ENCODE measurements at regions not wholly inside any gene's neighbourhood (a gene's known extent, or its start where the extent isn't known, plus 50 kb on each side); places are given as distances from the start of the nearest gene placed in this dataset.

GRCh38 chr1:222347627-222348026, 200.3 kb downstream of the HHIPL2 start:
- TF ChIP-seq, protein P1, sequence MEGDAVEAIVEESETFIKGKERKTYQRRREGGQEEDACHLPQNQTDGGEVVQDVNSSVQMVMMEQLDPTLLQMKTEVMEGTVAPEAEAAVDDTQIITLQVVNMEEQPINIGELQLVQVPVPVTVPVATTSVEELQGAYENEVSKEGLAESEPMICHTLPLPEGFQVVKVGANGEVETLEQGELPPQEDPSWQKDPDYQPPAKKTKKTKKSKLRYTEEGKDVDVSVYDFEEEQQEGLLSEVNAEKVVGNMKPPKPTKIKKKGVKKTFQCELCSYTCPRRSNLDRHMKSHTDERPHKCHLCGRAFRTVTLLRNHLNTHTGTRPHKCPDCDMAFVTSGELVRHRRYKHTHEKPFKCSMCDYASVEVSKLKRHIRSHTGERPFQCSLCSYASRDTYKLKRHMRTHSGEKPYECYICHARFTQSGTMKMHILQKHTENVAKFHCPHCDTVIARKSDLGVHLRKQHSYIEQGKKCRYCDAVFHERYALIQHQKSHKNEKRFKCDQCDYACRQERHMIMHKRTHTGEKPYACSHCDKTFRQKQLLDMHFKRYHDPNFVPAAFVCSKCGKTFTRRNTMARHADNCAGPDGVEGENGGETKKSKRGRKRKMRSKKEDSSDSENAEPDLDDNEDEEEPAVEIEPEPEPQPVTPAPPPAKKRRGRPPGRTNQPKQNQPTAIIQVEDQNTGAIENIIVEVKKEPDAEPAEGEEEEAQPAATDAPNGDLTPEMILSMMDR (IDR thresholded peaks at IDR 0.05 in 8 of 11, conservative IDR thresholded peaks at IDR 0.05 in 3 of 11) = no peak
- TF ChIP-seq POLR2A (IDR thresholded peaks at IDR 0.05) (no peak), POLR2AphosphoS5 (IDR thresholded peaks at IDR 0.05) (no peak)
- intact Hi-C loops (cut with DNase I; ENCODE audit: low total_unique reads) = no loop called here
- Histone ChIP-seq H3K27ac (no peak overlapping the region), H3K27me3 (replicated peaks in 1 of 7) (no peaks in the 10 kb centered on the region), H3K9me3 (no peaks in the 10 kb centered on the region), H3K36me3 (no peaks in the 10 kb centered on the region), H3K4me3 (no peak overlapping the region), H3K4me1 (no peaks in the 10 kb centered on the region)
- no peak for DNase-seq
- 75 to 95% (median 88%) methylated on average over 3 of the region's 3 CpGs for WGBS, 5 donors

DNA sequence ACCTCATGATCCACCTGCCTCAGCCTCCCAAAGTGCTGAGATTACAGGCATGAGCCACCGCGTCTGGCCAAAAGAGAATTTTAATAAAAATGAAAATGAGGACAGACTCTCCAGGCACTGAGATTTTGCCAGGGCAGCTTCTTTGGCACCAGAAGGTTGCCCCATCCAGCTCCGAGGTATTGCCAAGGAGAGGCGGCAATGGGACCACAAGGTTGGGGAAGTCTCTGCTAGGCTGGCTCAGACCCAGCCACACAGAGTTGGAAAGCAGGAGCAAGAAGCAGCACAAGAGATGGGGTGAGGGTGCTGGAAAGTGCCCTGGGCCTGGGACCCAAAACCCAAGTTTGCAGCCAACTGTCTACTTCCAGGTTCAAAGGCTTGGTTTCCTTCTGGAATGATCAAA, 200.9 kb downstream of the HHIPL2 start:
- no peak for DNase-seq
- Histone ChIP-seq H3K4me3 (no peak overlapping the region), H3K27ac (no peak overlapping the region), H3K9me3 (no peaks in the 10 kb centered on the region), H3K27me3 (replicated peaks in 1 of 7) (no peaks in the 10 kb centered on the region), H3K4me1 (no peaks in the 10 kb centered on the region), H3K36me3 (no peaks in the 10 kb centered on the region)
- 89 to 99% (median 98%) methylated on average over 4 of the region's 4 CpGs for WGBS, 5 donors
- intact Hi-C loops (cut with DNase I; ENCODE audit: low total_unique reads) = no loop called here
- no peak for TF ChIP-seq POLR2AphosphoS5 (IDR thresholded peaks at IDR 0.05)
- no peak for TF ChIP-seq POLR2A (IDR thresholded peaks at IDR 0.05)
- TF ChIP-seq, protein P1 (IDR thresholded peaks at IDR 0.05 in 8 of 11, conservative IDR thresholded peaks at IDR 0.05 in 3 of 11) = no peak

GRCh38 chr1:222339376-222339947, 208.4 kb downstream of the HHIPL2 start:
- Histone ChIP-seq H3K27ac (no peak overlapping the region), H3K4me1 (no peaks in the 10 kb centered on the region), H3K9me3 (no peaks in the 10 kb centered on the region), H3K27me3 (replicated peaks in 1 of 7) (no peaks in the 10 kb centered on the region), H3K36me3 (no peaks in the 10 kb centered on the region), H3K4me3 (no peak overlapping the region)
- 65 to 94% (median 86%) methylated on average over 7 of the region's 7 CpGs for WGBS, 5 donors
- intact Hi-C loops (cut with DNase I; ENCODE audit: low total_unique reads) = no loop called here
- no peak for DNase-seq
- TF ChIP-seq POLR2AphosphoS5 (IDR thresholded peaks at IDR 0.05) = no peak
- no peak for TF ChIP-seq POLR2A (IDR thresholded peaks at IDR 0.05)

DNA sequence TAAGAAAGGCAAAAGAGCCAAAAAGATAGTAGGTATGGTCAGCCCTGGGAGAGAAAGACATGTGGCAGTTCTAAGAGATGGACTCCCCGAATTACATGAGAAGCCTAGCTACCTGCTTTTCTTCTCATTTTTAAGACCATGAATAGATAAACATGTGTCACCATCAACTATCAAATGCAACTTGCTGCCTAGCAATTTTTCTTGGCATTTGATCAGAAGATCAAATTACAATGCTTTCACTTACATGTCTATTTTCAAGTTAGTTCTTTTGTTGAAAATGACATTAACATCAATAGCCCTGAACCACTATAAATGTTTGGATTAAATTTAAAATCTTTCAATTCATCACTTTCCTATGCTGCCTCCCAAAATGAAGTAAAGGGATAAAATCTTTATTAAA, 212.3 kb downstream of the HHIPL2 start:
- Histone ChIP-seq H3K36me3 (no peaks in the 10 kb centered on the region), H3K9me3 (no peaks in the 10 kb centered on the region), H3K4me1 (no peaks in the 10 kb centered on the region), H3K4me3 (no peak overlapping the region), H3K27me3 (replicated peaks in 1 of 7) (no peaks in the 10 kb centered on the region), H3K27ac (no peak overlapping the region)
- WGBS, 5 donors = 65 to 90% (median 81%) methylated on average over 1 of the region's 1 CpG
- no peak for TF ChIP-seq POLR2AphosphoS5 (IDR thresholded peaks at IDR 0.05)
- no peak for TF ChIP-seq POLR2A (IDR thresholded peaks at IDR 0.05)
- TF ChIP-seq, protein P1 (IDR thresholded peaks at IDR 0.05 in 8 of 11, conservative IDR thresholded peaks at IDR 0.05 in 3 of 11) = no peak
- no peak for DNase-seq
- intact Hi-C loops (cut with DNase I; ENCODE audit: low total_unique reads) = no loop called here
